ENCODE measurements at regions not wholly inside any gene's neighbourhood (a gene's known extent, or its start where the extent isn't known, plus 50 kb on each side); places are given as distances from the start of the nearest gene placed in this dataset.

GRCh38 chr2:180819106-180819505 is 161.3 kb upstream of the UBE2E3 start:
- TF ChIP-seq CTCF (IDR thresholded peaks at IDR 0.05) (no peak), POLR2A (IDR thresholded peaks at IDR 0.05) (no peak)
